Fibroblast of skin of left biceps (primary cell): ENCODE measurements at regions not wholly inside any gene's neighbourhood (a gene's known extent, or its start where the extent isn't known, plus 50 kb on each side); places are given as distances from the start of the nearest gene placed in this dataset.

Experiments
- DNase-seq, 2 experiments: peaks; one replicate each; pipeline ENCODE4 v3.0.0-alpha.2; 2013; ENCODE audit warnings: low read depth in 2 of 2

DNA sequence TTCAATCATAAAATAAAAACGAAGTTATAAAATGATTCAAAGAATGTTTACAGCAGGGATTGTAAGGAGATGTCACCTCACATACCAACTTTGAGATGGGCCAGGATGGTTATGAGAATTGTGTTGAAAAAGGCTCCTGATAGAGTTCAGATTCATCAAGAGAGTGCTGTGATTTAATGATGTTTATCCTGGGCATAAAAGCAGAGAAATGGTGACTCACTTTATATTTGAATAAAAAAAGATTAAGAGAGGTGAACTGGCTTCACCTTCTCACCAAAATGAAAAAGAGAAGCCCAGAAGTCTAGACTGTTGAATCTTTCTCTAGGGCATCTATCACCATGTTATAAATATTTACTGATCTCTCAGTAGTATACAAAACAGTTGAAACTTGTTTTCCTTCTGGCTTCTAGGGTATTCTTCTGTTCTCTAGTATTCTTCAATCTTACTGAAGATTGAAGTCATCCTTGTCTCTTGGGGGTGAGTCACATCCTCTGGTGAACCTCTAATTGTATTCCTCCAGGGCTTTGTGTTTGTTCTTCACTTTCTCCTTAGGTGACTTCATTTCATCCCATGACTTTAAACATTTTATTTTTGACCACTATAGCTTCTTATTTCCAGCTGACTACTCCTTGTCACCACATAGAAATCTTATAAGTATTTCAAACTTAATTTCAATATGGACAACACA lies 1237.3 kb upstream of the C9orf72 start:
- no peak for DNase-seq

DNA sequence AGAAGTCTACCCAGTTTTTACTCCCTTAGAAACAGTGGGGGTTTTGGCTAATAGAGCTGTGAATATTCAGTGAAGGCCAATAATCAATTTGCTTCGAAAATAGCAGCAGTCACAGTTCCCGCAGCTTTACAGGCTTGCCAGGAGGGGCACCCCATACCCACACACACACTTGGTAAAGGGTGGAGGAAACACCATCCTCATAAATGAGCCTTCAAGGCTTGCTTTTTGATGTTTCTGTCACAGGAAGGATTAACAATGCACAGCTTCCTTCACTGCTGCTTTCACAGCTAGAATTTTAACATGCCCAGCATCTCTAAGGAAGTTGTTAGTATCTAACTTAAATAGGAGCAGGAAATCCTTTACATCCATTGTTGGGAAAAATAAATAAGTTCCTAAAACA lies 1247.5 kb upstream of the C9orf72 start:
- DNase-seq = no peak

DNA sequence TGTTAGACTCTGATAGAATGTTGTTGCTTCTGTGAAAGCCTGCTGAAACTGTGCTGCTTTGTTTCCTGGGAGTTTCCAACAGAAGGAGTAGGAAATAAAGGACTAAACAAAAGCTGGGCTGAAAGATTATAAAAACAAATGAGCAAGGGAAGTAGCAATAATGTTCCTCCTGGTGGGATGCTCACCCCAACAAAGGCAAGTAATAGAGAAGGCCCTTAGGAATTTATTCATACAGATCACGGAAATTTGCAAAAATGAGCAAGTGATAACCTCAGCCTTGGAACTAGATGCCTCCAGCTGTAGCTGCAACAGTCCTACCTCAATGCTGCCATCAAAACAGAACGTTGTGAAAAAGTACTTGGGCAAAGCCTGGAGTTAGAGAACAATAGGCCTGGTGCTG lies 1248.0 kb upstream of the C9orf72 start:
- DNase-seq = no peak

- DNase-seq = no peak
These were observed 1251.2 kb upstream of the C9orf72 start for GRCh38 chr9:28824432-28824963.

GRCh38 chr9:28832168-28832770 lies 1259.0 kb upstream of the C9orf72 start:
- no peak for DNase-seq

DNA sequence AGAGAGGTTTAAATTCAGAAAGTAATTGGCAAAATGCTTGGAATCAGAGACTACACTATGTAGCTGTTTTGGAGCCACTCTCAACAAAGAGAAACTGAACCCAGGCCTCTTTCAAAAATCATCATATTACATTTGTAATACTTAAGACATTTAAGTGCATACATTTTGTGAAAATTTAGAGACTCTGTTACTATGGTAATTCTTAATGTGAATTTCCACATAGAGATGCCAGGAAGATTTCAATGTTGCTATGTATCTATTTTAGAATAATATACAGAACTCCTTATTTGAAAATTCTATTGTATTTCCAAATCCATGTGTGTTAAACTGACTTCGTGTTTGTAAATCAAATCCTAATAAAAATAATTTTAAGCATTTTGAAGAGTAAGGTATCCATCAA lies 1260.9 kb upstream of the C9orf72 start:
- DNase-seq = no peak

GRCh38 chr9:28839778-28840430 lies 1266.6 kb upstream of the C9orf72 start:
- DNase-seq = no peak

DNA sequence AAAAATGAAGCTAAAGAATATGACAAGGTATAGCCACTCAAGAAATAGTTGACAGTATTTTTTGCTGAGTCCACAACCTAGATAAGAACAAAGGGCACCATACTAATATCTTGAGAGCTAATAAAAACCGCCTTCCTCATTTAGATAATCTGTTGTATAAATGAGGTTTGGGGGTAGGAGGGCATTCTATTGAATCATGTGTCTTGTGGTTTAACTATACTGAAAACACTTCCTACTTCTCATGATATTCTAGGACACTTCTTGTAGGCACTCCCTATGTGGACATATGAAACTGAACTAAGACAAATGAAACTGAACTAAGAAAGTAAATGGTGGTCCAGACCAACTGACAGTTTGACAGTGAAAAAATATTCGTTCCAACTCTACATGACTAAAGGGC lies 1268.5 kb upstream of the C9orf72 start:
- DNase-seq = no peak

- no peak for DNase-seq
These were observed 1274.0 kb upstream of the C9orf72 start for GRCh38 chr9:28847331-28847730.

DNA sequence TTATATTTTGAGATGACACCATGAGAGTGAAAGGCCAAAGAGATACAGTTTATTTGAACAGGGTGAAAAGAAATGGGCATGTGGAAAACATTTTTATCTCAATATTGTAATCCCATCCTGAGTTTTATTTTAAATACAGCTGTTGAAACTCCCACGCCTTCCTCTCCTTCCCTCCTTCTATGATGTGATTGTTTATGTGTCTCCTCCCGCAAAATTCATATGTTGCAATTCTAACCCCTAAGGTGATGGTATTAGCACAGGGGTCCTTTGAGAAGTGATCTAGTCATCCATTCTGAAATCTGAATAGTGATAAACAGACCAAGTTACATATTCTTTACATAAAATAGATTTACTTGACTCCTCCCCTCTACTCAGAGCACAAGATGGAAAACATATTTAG lies 1275.4 kb upstream of the C9orf72 start:
- no peak for DNase-seq

DNA sequence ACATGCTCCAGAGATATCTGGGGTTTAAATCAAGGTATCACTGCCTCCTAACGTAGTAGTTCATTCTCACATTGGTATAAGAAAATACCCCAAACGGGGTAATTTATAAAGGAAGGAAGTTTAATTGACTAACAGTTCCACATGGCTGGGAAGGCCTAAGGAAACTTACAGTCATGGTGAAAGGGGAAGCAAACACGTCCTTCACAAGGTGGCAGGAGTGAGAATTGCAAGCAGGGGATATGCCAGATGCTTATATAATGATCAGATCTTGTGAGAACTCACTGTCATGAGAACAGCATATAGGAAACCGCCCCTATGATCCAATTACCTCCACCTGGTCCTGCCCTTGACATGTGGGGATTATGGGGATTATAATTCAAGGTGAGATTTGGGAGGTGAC lies 1280.2 kb upstream of the C9orf72 start:
- DNase-seq = no peak

DNA sequence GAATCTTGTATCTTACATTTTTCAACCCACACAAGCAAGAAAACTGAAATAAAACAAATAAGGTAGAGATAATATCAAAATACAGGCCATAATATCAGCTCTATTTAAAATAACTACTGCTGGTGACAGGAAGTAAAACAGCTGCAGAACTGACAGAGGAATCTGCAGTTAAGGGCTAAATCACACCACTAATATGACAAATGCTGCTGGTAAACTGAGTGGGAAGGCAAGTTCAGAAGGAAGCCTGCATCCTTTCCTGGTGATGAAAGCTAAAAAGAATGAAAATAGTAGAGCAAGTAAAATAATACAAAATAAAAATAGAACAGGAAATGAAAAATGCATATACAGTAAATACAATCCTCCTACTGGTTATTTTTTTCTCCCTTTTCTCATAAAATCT lies 1293.7 kb upstream of the C9orf72 start:
- no peak for DNase-seq

GRCh38 chr9:28868228-28868990 lies 1295.1 kb upstream of the C9orf72 start:
- DNase-seq = no peak

DNA sequence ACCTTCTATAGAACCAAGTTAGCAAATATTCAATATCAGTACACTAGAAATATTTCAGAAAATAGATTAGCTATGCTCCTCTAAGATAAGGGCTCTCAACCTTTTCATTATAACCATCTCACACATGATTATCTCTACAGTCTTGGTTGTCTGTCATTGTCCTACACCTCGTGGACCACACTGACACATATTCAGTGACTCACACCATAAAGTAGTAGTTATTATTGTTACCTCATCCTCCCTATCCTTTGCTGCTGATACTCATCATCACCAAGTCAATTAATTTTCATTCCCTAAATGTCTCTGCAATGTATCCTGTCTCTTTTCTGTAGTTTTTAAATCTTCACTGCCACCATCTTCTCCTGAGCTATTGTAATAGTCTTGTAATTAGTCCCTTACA lies 1309.2 kb upstream of the C9orf72 start:
- DNase-seq = no peak

GRCh38 chr9:28883234-28883633 lies 1310.0 kb upstream of the C9orf72 start:
- DNase-seq = no peak

- no peak for DNase-seq
These were observed 1314.1 kb upstream of the C9orf72 start for GRCh38 chr9:28887188-28887884.

DNA sequence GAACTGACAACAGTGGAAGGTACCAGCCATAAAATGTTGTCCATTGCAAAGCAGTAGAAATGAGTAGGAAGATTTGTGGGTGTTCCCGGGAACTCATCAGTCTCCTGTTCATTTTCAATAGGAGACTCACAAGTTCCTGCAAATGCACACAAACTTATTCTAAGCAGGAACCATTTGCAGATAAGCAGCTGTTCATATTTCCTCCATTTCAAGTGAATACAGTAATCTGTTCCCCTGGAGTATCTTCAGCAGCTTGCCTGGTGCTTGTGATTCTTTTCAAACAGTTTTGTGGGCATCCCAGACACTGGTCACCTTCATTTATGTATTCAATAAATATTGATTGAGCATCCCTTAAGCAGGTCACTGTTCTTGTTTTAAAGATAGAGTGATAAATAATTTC lies 1315.5 kb upstream of the C9orf72 start:
- no peak for DNase-seq

DNA sequence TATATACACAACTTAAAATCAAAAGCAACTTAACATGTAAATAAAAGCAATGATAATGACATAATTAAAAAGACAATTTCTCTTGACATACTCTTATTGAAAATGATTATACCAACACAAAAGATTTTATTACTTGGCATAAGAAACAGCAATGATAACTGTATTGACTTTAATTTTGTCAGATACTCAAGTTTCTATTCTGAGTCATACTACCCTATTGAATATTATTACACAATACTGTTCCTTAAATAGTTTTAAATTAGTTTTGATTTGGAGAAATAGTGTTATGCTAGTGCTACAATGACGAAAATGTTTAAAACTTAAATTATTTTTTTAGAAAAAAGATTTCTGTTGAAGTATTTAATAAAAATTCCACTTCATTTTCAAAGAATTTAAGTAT lies 1319.3 kb upstream of the C9orf72 start:
- no peak for DNase-seq

DNA sequence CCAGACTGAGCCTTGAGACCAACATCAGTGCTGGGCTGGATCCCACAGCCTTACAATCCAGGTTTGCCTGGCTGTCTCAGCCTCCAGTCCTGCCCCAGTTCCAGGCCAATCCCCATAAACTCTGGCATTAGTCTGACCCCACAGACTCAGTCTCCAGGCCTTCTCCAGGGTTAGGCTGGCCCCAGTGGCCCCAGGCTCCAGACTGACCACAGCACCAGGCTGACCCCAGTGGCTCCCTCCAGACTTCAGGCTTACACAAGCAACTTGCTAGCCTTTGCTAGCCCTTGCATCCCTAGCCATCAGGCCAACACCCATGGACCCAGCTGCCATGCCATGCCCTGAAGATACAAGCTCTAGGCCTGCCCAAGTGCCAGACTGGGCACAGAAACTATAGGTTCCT lies 1326.0 kb upstream of the C9orf72 start:
- DNase-seq = no peak

- DNase-seq = no peak
These were observed 1326.6 kb upstream of the C9orf72 start for GRCh38 chr9:28899926-28900325.

GRCh38 chr9:28900406-28900805 lies 1327.1 kb upstream of the C9orf72 start:
- no peak for DNase-seq

GRCh38 chr9:28909526-28909925 lies 1336.2 kb upstream of the C9orf72 start:
- no peak for DNase-seq
